PC-9 (cell line): ENCODE measurements at regions not wholly inside any gene's neighbourhood (a gene's known extent, or its start where the extent isn't known, plus 50 kb on each side); places are given as distances from the start of the nearest gene placed in this dataset.

Experiments used
- BruUV-seq: library from RNA; stranded (reverse); fragments of 400-500 nt; replicated peaks from 2 replicates; lab custom pipeline; 2021; lab: Mats Ljungman, UMichigan
- CTCF ChIA-PET: fragments of 300-600 bp; sonication (Branson Sonifier 250); formaldehyde crosslinking; loops from one replicate; lab custom pipeline; 2022; ENCODE audit warnings: antibody characterized with exemption; lab: Charles Lee
- POLR2A ChIA-PET: fragments of 300-600 bp; sonication (Branson Sonifier 250); formaldehyde crosslinking; loops from one replicate; lab custom pipeline; 2022; ENCODE audit warnings: antibody characterized with exemption; ENCODE audit not compliant: unreplicated experiment; lab: Charles Lee
- DNase-seq, 2 experiments: peaks; one replicate each; pipeline versions ENCODE4 v3.0.0 to v3.0.0-alpha.2; 2015 to 2022; ENCODE audit warnings: mixed read lengths in 1 of 2
- H2AFZ ChIP-seq: fragments of 200-600 bp; sonication (generic); 2 replicates; pipeline ENCODE4 v1.8.1; 2017; ENCODE audit warnings: antibody characterized with exemption
- H3F3A ChIP-seq: fragments of 200-600 bp; sonication (generic); 2 replicates; pipeline ENCODE4 v1.8.1; 2017; ENCODE audit warnings: antibody characterized with exemption, mild to moderate bottlenecking, low read depth; ENCODE audit not compliant: insufficient read depth
- H3K27ac ChIP-seq: fragments of 200-600 bp; sonication (generic); 2 replicates; pipeline ENCODE4 v1.6.1; 2016; ENCODE audit warnings: mixed run types
- H3K27me3 ChIP-seq: fragments of 200-600 bp; sonication (generic); 2 replicates; pipeline ENCODE4 v1.6.1; 2016; ENCODE audit warnings: low read depth, mixed run types; ENCODE audit not compliant: insufficient read depth
- H3K36me3 ChIP-seq: fragments of 200-600 bp; sonication (generic); 2 replicates; pipeline ENCODE4 v1.6.1; 2016; ENCODE audit warnings: low read depth, mixed run types
- H3K4me1 ChIP-seq: fragments of 200-600 bp; sonication (generic); replicated peaks from 2 replicates; pipeline ENCODE4 v1.6.1; 2016; ENCODE audit warnings: mixed run types; ENCODE audit not compliant: insufficient read depth
- H3K4me2 ChIP-seq: fragments of 200-600 bp; sonication (generic); 2 replicates; pipeline ENCODE4 v1.6.1; 2017; ENCODE audit warnings: mixed run types
- H3K4me3 ChIP-seq: fragments of 200-600 bp; sonication (generic); 2 replicates; pipeline ENCODE4 v1.6.1; 2016; ENCODE audit warnings: mixed run types
- H3K79me2 ChIP-seq: fragments of 200-600 bp; sonication (generic); 2 replicates; pipeline ENCODE4 v1.6.1; 2017; ENCODE audit warnings: low read depth, mixed run types
- H3K9me2 ChIP-seq: fragments of 200-600 bp; sonication (generic); 2 replicates; pipeline ENCODE4 v1.8.1; 2017; ENCODE audit warnings: mild to moderate bottlenecking; ENCODE audit not compliant: insufficient read depth
- H3K9me3 ChIP-seq: fragments of 200-600 bp; sonication (generic); 2 replicates; pipeline ENCODE4 v1.8.1; 2016; ENCODE audit warnings: low read depth; ENCODE audit not compliant: insufficient read depth
- H4K20me1 ChIP-seq: fragments of 200-600 bp; sonication (generic); 2 replicates; pipeline ENCODE4 v1.8.1; 2017; ENCODE audit not compliant: insufficient read depth
- EZH2 ChIP-seq: fragments of 200-600 bp; sonication (generic); IDR thresholded peaks from 2 replicates; pipeline ENCODE4 v1.8.0; 2017; ENCODE audit warnings: antibody characterized with exemption, low read depth
- intact Hi-C: fragments of 100-400 bp; cut with micrococcal nuclease; formaldehyde crosslinking; loops from one replicate; pipeline ENCODE4 v1.10.0; 2022; ENCODE audit not compliant: unreplicated experiment
- TF ChIP-seq, protein P1 (sequence below): fragments of 200-600 bp; sonication (generic); conservative IDR thresholded peaks from 2 replicates; pipeline ENCODE4 v1.6.1; 2017; ENCODE audit warnings: mixed run types, antibody characterized with exemption, mild to moderate bottlenecking, moderate library complexity

DNA sequence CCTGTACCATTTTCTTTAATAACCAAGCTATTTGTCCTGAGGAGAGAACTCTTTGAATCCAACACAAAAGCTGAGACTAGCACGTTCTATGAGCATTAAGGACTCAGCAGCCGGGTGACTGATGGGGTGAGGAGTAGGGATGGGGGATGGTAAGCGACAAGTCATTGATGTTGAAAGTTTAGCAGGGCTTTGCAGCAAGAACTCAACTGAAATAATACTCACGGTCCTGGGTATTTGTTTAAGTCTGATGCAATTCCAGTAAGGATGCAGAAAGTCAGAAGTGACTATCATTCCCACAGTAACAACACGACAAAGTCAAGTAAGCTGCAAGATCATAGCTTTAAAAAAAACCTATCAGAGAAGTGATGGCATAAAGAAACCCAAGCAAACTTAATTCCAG, 131.1 kb downstream of the ACTL7B start:
- Histone ChIP-seq H3K4me3 (no peak overlapping the region), H3K27me3 (no peaks in the 10 kb centered on the region), H2AFZ (no peak overlapping the region), H3K9me2 (no peaks in the 10 kb centered on the region), H3K9me3 (no peaks in the 10 kb centered on the region), H3F3A (no peaks in the 10 kb centered on the region), H3K4me2 (no peak overlapping the region), H3K36me3 (no peaks in the 10 kb centered on the region), H3K79me2 (no peaks in the 10 kb centered on the region), H4K20me1 (no peaks in the 10 kb centered on the region), H3K4me1 (no peaks in the 10 kb centered on the region), H3K27ac (no peak overlapping the region)
- TF ChIP-seq EZH2: no peak
- TF ChIP-seq, protein P1, sequence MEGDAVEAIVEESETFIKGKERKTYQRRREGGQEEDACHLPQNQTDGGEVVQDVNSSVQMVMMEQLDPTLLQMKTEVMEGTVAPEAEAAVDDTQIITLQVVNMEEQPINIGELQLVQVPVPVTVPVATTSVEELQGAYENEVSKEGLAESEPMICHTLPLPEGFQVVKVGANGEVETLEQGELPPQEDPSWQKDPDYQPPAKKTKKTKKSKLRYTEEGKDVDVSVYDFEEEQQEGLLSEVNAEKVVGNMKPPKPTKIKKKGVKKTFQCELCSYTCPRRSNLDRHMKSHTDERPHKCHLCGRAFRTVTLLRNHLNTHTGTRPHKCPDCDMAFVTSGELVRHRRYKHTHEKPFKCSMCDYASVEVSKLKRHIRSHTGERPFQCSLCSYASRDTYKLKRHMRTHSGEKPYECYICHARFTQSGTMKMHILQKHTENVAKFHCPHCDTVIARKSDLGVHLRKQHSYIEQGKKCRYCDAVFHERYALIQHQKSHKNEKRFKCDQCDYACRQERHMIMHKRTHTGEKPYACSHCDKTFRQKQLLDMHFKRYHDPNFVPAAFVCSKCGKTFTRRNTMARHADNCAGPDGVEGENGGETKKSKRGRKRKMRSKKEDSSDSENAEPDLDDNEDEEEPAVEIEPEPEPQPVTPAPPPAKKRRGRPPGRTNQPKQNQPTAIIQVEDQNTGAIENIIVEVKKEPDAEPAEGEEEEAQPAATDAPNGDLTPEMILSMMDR: no peak
- DNase-seq: no peak
- ChIA-PET CTCF (no interaction called here), POLR2A (no interaction called here)
- BruUV-seq: no TSS peak
- intact Hi-C loops: no loop called here

DNA sequence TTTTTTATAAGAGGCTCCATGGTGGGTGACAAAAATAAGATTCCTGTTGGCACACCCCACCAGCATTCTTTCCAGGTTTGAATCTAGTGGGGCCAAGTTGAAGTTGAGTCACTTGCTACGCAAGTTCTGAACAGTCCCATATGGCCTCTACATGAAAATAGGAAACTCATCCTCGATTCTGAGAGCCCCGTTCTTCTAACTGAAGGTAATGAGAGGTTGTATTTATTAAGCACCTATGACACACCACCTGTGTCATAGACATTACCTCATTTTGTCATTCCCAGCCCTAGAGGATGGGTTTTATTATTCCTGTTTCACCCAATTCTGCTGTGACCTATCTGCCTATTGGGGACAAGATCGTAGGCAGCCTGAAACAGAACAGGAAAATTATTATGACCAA, 131.7 kb downstream of the ACTL7B start:
- no peaks in the 10 kb centered on the region for H3K9me2 ChIP-seq
- no peaks in the 10 kb centered on the region for H3K36me3 ChIP-seq
- no peak for DNase-seq
- no peak overlapping the region for H2AFZ ChIP-seq
- no peaks in the 10 kb centered on the region for H3K27me3 ChIP-seq
- H3K79me2 ChIP-seq: no peaks in the 10 kb centered on the region
- H3F3A ChIP-seq: no peaks in the 10 kb centered on the region
- no TSS peak for BruUV-seq
- H3K9me3 ChIP-seq: no peaks in the 10 kb centered on the region
- no peaks in the 10 kb centered on the region for H4K20me1 ChIP-seq
- intact Hi-C loops: no loop called here
- no peak overlapping the region for H3K27ac ChIP-seq
- no peak overlapping the region for H3K4me2 ChIP-seq
- CTCF ChIA-PET: no interaction called here
- POLR2A ChIA-PET: no interaction called here
- H3K4me1 ChIP-seq: no peaks in the 10 kb centered on the region
- TF ChIP-seq, protein P1: no peak
- TF ChIP-seq EZH2: no peak
- H3K4me3 ChIP-seq: no peak overlapping the region

DNA sequence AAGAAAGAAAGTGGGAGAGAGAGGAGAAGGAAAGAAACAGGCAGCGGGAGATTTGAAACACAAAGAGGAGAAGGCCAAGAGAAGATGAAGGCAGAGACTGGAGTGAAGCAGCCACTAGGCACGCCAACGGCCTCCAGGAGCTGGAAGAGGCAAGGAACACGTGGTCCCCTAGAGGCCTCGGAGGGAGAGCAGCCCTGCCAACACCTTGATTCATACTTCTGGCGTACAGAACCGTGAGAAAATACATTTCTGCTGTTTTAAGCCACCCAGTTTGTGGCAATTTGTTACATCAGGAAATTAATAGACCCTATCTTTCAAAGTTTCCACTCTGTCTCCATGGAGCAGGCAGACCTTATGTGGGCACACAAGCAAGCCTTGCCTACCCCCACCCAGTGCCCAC, 133.4 kb downstream of the ACTL7B start:
- Histone ChIP-seq H2AFZ (no peak overlapping the region), H3K9me2 (no peaks in the 10 kb centered on the region), H3K27ac (no peak overlapping the region), H3K36me3 (no peaks in the 10 kb centered on the region), H3K27me3 (no peaks in the 10 kb centered on the region), H3K4me3 (no peak overlapping the region), H3K9me3 (0 out of 2 replicates have a peak, but pooled peaks cover 4% of the 10 kb centered on the region), H4K20me1 (no peaks in the 10 kb centered on the region), H3K79me2 (no peaks in the 10 kb centered on the region), H3K4me2 (no peak overlapping the region), H3K4me1 (no peaks in the 10 kb centered on the region), H3F3A (no peaks in the 10 kb centered on the region)
- intact Hi-C loops: no loop called here
- BruUV-seq: no TSS peak
- POLR2A ChIA-PET: interaction anchor here (0.6 kb wide), 1 partner anchor 272 kb away, joined by 3 read pairs; no protein-coding TSS in a partner anchor
- DNase-seq: no peak
- TF ChIP-seq, protein P1: no peak
- TF ChIP-seq EZH2: no peak
- CTCF ChIA-PET: no interaction called here
